Breast epithelium (tissue), 3 donors: ENCODE measurements at regions not wholly inside any gene's neighbourhood (a gene's known extent, or its start where the extent isn't known, plus 50 kb on each side); places are given as distances from the start of the nearest gene placed in this dataset.

Source experiments
- POLR2A ChIP-seq: fragments of 450-650 bp; IDR thresholded peaks from one replicate; pipeline ENCODE4 v1.6.1; 2016; ENCODE audit warnings: antibody characterized with exemption, mild to moderate bottlenecking, moderate library complexity
- POLR2AphosphoS5 ChIP-seq, 3 donors: sonication (generic); formaldehyde crosslinking; IDR thresholded peaks; one replicate each; pipeline ENCODE4 v1.6.1; 2017; ENCODE audit warnings: antibody characterized with exemption in 3 of 3
- TF ChIP-seq, protein P1 (sequence below), 3 donors: fragments of 450-650 bp; IDR thresholded peaks; one replicate each; pipeline ENCODE4 v1.5.1; 2016 to 2017; ENCODE audit warnings: antibody characterized with exemption in 3 of 3, mild to moderate bottlenecking in 3 of 3, moderate library complexity in 3 of 3

DNA sequence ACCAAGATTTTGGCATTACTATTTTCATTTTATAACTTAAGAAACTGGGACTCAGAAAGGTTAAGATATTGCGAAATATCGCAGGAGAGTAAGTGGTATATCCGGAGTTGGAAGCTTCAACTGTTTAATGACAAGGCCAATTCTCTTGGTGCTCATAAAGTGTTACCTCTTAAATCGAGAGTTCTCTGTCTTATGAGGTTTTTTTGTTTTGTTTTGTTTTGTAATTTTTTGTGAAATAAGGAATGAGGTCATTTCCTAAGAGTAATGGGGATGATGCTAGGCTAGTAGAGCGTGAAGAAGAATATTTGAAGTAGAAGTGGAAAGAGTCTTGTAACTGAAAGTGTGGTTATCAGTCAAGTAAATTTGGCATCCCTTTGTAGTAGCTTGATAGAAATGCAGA lies 183.2 kb upstream of the DAB2 start:
- TF ChIP-seq, protein P1, sequence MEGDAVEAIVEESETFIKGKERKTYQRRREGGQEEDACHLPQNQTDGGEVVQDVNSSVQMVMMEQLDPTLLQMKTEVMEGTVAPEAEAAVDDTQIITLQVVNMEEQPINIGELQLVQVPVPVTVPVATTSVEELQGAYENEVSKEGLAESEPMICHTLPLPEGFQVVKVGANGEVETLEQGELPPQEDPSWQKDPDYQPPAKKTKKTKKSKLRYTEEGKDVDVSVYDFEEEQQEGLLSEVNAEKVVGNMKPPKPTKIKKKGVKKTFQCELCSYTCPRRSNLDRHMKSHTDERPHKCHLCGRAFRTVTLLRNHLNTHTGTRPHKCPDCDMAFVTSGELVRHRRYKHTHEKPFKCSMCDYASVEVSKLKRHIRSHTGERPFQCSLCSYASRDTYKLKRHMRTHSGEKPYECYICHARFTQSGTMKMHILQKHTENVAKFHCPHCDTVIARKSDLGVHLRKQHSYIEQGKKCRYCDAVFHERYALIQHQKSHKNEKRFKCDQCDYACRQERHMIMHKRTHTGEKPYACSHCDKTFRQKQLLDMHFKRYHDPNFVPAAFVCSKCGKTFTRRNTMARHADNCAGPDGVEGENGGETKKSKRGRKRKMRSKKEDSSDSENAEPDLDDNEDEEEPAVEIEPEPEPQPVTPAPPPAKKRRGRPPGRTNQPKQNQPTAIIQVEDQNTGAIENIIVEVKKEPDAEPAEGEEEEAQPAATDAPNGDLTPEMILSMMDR (IDR thresholded peaks at IDR 0.05), result no peak
- TF ChIP-seq POLR2AphosphoS5 (IDR thresholded peaks at IDR 0.05) (no peak), POLR2A (no peak)
